RPMI7951 (cell line): ENCODE measurements at regions not wholly inside any gene's neighbourhood (a gene's known extent, or its start where the extent isn't known, plus 50 kb on each side); places are given as distances from the start of the nearest gene placed in this dataset.

Experiments used
- DNase-seq: peaks from one replicate; pipeline ENCODE4 v3.0.0-alpha.2; 2012; ENCODE audit warnings: low read depth

DNA sequence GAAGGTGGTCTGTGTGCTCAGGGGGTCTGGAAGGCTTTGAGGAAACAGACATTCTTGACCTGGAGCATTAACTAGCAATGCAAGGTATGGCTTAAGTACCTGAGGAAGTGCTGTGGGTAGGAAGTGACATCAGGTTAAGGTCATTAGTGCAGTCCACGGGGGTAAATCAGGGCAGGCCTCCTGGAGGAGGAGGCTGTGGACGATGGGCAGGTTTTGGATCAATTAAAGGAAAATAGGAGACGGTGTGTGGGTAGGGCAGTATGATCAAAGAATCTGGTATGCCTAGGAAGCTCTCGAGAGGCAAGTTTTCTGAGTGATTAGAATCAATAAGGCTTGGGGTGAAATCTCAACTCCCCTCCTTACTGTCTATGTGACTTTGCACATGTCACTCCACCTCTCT is 295.3 kb downstream of the AACS start:
- no peak for DNase-seq

GRCh38 chr12:125371033-125371432 is 305.8 kb downstream of the AACS start:
- DNase-seq, result no peak

DNA sequence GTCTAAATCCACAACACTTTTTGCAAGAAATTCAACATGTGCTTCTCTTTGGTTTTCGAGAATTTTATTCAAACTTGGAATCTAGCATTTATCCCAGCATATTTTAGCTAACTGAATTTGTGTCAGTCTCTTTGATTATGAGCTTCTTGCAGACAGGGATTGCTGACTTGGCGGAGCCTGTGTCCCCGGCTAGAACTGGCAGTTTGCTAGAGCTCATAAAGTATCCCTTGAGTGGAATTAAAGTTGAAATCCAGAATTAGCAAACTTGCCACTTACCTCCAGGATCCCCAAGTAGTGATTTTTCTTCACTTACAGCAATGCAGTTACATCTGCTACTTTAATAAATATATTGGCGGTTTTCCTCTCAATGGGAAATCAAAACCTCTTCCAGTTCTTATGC is 306.9 kb downstream of the AACS start:
- no peak for DNase-seq

DNA sequence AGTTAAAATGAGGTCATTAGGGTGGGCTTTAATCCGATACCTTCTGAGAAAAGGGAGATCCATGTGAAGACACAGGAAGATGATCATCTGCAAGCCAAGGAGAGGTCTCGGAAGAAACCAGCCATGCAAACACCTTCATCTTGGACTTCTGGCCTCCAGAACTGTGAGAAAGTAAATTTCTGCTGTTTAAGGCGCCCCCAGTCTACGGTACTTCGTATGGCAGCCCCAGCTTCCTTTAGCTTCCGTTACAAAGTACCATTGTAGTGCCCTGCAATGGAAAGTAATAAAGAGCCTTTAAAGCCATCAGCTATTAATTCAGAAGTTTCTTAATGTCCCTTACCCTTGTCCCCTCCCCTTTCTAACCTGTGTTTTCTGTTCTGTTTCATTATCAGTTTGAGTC is 308.1 kb downstream of the AACS start:
- no peak for DNase-seq

- DNase-seq, result no peak
Measured at GRCh38 chr12:125376422-125376821, 311.2 kb downstream of the AACS start.

DNA sequence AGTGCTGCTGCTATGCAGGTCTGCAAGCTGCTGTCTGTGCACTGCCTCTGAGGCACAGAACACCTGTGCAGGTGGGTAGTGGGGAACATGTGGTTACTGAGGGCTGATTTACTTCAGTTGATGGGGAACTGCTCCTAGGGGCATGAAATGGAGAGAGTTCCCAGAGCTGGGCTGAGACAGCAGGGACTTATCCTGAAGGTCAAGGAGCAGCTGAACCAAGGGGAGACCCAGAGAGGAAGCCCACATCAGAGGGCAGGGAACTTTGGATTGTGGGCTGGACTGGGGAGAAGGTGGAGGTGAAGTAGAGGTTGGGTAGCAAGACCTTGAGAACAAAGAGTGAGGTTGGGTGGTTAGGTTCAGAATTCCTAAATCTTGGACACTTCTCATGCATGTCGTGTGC is 311.9 kb downstream of the AACS start:
- DNase-seq, result no peak

DNA sequence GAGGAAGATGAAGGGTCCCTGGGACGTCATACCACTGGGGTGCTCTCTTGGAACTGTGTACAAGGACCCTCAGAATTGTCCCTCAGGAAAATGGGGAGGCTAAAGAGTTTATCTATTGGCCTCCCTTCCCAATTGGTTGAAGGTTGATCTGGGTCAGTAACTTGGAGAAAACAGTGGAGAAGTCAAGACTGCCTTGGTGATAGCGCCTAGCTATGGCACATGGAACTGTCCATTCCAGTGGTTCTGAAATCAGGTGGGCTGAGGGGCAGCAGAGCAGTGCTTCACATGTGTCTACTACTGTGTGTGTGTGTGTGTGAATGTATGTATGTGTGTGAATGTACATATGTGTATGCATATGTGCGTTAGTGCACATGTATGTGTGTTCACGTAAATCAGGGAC is 316.1 kb downstream of the AACS start:
- no peak for DNase-seq

- DNase-seq, result no peak
Measured at GRCh38 chr12:125382926-125383325, 317.7 kb downstream of the AACS start.

- no peak for DNase-seq
Measured at GRCh38 chr12:125386652-125387051, 321.4 kb downstream of the AACS start.

DNA sequence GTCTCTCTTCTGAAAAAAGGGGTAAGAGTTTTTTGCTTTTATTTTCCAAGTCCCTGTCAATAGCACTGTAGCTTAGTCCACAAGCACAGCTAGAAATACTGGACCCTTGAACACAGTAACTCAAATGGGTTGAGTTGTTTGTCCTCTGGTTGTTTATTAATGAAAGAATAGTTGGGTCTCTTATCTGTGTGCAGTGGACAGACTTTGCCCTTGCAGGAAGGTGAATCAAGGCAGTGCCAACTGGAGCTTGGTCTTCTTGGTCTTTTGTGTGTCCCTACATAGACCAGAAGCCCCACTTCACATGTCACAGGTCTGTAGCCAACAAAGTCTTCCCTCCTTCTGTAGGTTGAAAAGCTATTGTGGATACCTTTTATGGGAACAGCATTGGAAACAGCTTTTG is 322.0 kb downstream of the AACS start:
- no peak for DNase-seq

- no peak for DNase-seq
Measured at GRCh38 chr12:125389061-125389697, 323.9 kb downstream of the AACS start.

GRCh38 chr12:125393569-125393968 is 328.3 kb downstream of the AACS start:
- DNase-seq, result no peak

GRCh38 chr12:125395583-125396215 is 330.5 kb downstream of the AACS start:
- DNase-seq, result no peak

DNA sequence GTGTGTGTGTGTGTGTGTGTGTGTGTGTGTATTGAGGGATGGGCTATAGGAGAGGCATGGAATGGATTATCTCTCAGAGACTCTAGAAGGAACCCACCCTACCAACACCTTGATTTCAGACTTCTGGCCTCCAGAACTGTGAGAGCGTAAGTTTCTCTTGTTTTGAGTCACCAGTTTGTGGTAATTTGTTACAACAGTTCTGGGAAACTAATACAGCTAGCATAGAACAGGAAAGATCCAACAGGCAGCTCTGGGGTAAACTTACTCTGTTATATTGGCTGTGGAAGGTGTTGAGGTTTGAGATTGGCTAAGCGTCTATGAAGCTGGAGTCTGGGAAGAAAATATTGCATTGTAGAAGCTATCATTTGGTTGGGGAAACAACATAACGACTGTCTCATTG is 334.3 kb downstream of the AACS start:
- DNase-seq, result no peak

DNA sequence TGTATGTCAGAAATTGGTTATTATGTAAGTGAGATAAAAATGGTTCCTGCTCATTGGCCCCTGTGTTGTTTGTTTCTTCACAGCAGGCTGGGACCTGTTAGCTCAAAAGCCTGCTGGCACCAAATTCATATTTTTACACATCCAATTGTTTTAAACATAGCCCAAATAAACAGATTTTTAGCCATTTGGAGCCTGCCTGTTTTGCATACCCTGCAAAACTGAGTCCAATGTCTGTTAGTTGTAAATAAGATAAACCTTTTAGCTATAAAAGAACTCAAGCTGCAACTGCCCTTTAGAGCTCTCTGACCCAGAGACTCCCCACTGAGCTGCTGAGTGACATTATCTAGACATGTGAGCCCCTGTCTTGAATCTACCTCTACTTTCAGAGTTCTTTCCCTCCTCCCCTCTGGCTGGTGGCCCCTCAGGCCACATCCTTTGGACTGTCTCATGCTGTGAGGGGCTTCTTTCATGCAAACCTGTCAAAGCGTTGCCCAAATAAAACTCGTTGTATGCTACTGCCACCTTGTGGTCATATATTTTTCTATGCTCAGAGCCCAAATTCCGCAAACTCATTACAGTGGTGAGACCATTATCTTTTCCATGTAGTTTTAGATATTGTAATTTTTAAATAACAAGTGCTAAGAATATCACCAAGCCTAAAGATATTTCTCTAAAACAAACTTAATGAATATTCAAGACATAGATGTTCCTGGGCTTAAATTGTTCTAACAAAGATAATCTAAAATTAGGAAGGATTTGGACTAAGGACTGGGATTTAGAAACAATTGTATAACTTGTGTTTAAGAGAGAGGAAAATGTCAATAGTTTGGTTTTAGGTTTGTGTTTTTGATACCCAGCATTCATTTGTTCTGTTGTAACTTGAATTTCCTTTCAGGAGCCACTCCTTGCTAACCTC is 337.9 kb downstream of the AACS start:
- peak; percentile 21 for DNase-seq

DNA sequence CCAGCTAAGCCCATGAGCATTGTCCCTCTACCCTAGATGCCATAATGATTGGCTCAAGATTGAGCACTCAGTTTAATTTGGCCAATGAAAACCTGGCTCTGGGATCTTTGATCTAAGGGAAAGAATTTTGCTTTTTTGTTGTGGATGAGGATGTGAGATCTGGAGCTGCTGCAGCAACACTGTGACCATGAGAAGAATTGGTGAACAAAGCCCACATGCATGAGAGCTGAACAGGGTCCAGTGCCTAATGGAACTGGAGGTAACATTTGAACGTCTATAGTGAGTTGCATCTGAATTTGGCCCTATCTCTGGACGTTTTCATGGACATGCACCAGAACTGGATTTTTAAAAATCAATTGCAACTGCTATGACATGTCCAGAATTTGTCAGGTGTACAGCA is 338.6 kb downstream of the AACS start:
- no peak for DNase-seq

GRCh38 chr12:125406131-125406530 is 340.9 kb downstream of the AACS start:
- no peak for DNase-seq

DNA sequence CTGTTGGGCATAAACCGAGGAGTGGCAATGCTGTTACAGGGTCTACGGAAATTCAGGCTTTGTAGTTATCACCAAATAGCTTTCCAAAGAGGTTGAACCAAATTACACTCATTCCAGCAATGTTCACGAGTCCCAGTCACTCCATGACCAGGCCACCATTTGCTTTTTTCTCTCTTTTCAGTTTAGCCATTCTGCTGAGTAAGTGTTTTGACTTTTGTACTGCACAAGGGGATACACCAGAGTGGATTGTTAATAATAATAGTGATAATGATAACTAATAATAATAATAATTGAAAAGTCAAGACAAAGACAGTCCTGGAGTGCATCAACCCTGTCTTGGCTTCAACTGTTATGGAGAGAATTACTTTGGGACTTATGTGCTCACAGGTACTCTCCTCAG is 343.5 kb downstream of the AACS start:
- no peak for DNase-seq

GRCh38 chr12:125412506-125412905 is 347.3 kb downstream of the AACS start:
- DNase-seq, result no peak

GRCh38 chr12:125417446-125417845 is 352.2 kb downstream of the AACS start:
- no peak for DNase-seq

DNA sequence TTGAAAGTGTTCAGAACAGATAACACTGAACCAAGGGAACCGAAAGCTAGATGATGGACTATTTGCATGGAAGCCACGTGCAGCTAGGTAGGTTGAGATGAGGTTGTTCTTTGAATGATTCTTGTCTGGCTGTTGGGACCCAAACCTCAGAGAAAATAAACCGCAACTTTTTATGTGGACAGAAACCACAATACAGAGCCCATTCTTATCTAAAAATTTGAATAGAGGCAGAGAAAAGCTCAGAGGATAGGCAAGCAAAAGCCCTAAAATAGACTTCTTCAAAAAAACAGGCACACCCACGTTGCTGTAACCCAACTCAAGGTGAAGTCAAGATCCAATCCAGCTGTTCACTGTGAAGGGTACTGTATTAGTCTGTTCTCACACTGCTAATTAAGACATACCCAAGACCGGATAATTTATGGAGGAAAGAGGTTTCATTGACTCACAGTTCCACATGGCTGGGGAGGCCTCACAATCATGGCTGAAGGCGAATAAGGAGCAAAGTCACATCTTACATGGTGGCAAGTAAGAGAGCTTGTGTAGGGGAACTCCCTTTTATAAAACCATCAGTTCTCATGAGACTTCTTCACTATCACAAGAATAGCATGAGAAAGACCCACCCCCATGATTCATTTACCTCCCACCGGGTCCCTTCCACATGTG is 353.8 kb downstream of the AACS start:
- no peak for DNase-seq

DNA sequence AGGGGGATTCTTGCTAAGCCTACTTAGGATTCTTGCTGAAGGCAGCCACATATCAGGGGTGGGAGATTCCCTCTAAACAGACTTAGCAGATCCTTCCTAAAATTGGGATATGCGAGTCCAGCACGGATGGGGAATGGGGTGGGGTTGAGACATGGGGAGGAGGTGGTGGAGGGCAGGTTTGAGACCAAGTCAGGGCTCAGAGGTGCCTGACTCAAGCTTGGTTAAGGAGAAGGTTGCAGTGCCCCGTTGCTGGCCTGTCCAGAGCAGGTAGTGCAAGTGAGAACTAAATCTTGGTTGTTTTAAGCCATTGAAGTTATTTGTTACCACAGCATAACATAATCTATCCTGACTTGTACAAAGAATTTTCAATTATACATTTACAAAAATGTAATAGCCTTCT is 359.7 kb downstream of the AACS start:
- DNase-seq, result no peak
